ENCODE measurements at regions not wholly inside any gene's neighbourhood (a gene's known extent, or its start where the extent isn't known, plus 50 kb on each side); places are given as distances from the start of the nearest gene placed in this dataset.

- H3K9ac ChIP-seq (ENCODE audit: low read length), result no peak overlapping the region
- no peaks in the 10 kb centered on the region for H3K9me3 ChIP-seq (ENCODE audit: low read length)
- H3K27me3 ChIP-seq (ENCODE audit: control insufficient read depth in 1 of 2, insufficient read depth in 2 of 2, low read length in 2 of 2), result no peaks in the 10 kb centered on the region
- no peaks in the 10 kb centered on the region for H3K4me1 ChIP-seq (ENCODE audit: insufficient read depth, low read length)
- H3K36me3 ChIP-seq (ENCODE audit: insufficient read depth, low read length), result peaks cover 64% of the 10 kb centered on the region
- no peak overlapping the region for H3K4me3 ChIP-seq (ENCODE audit: low read depth in 1 of 2, low read length in 2 of 2)
- no peak overlapping the region for H3K27ac ChIP-seq (ENCODE audit: low read depth, low read length)
These were observed 120.3 kb downstream of the PTPRS start for GRCh38 chr19:5220361-5220760.

- Histone ChIP-seq H3K9ac (ENCODE audit: low read length) (no peak overlapping the region), H3K27ac (ENCODE audit: low read depth, low read length) (no peak overlapping the region), H3K9me3 (ENCODE audit: low read length) (no peaks in the 10 kb centered on the region), H3K27me3 (ENCODE audit: control insufficient read depth in 1 of 2, insufficient read depth in 2 of 2, low read length in 2 of 2) (no peaks in the 10 kb centered on the region), H3K4me3 (ENCODE audit: low read depth in 1 of 2, low read length in 2 of 2) (no peak overlapping the region), H3K36me3 (ENCODE audit: insufficient read depth, low read length) (peaks cover 69% of the 10 kb centered on the region), H3K4me1 (ENCODE audit: insufficient read depth, low read length) (no peaks in the 10 kb centered on the region)
These were observed 120.9 kb downstream of the PTPRS start for GRCh38 chr19:5219551-5220304.

- Histone ChIP-seq H3K27ac (ENCODE audit: low read depth, low read length) (no peak overlapping the region), H3K4me1 (ENCODE audit: insufficient read depth, low read length) (no peaks in the 10 kb centered on the region), H3K4me3 (ENCODE audit: low read depth in 1 of 2, low read length in 2 of 2) (no peak overlapping the region), H3K9me3 (ENCODE audit: low read length) (no peaks in the 10 kb centered on the region), H3K36me3 (ENCODE audit: insufficient read depth, low read length) (peaks cover 75% of the 10 kb centered on the region), H3K27me3 (ENCODE audit: control insufficient read depth in 1 of 2, insufficient read depth in 2 of 2, low read length in 2 of 2) (no peaks in the 10 kb centered on the region), H3K9ac (ENCODE audit: low read length) (no peak overlapping the region)
These were observed 121.6 kb downstream of the PTPRS start for GRCh38 chr19:5218963-5219530.

GRCh38 chr19:5218255-5218855 lies 122.3 kb downstream of the PTPRS start:
- H3K27me3 ChIP-seq (ENCODE audit: control insufficient read depth in 1 of 2, insufficient read depth in 2 of 2, low read length in 2 of 2), result no peaks in the 10 kb centered on the region
- H3K4me1 ChIP-seq (ENCODE audit: insufficient read depth, low read length), result no peaks in the 10 kb centered on the region
- no peaks in the 10 kb centered on the region for H3K9me3 ChIP-seq (ENCODE audit: low read length)
- peaks cover 82% of the 10 kb centered on the region for H3K36me3 ChIP-seq (ENCODE audit: insufficient read depth, low read length)
- no peak overlapping the region for H3K4me3 ChIP-seq (ENCODE audit: low read depth in 1 of 2, low read length in 2 of 2)
- H3K27ac ChIP-seq (ENCODE audit: low read depth, low read length), result no peak overlapping the region
- no peak overlapping the region for H3K9ac ChIP-seq (ENCODE audit: low read length)

- Histone ChIP-seq H3K27ac (ENCODE audit: low read depth, low read length) (no peak overlapping the region), H3K27me3 (ENCODE audit: control insufficient read depth in 1 of 2, insufficient read depth in 2 of 2, low read length in 2 of 2) (no peaks in the 10 kb centered on the region), H3K4me3 (ENCODE audit: low read depth in 1 of 2, low read length in 2 of 2) (no peak overlapping the region), H3K9me3 (ENCODE audit: low read length) (no peaks in the 10 kb centered on the region), H3K36me3 (ENCODE audit: insufficient read depth, low read length) (peaks cover 88% of the 10 kb centered on the region), H3K4me1 (ENCODE audit: insufficient read depth, low read length) (no peaks in the 10 kb centered on the region), H3K9ac (ENCODE audit: low read length) (no peak overlapping the region)
These were observed 123.4 kb downstream of the PTPRS start for GRCh38 chr19:5217171-5217570.

- Histone ChIP-seq H3K27me3 (ENCODE audit: control insufficient read depth in 1 of 2, insufficient read depth in 2 of 2, low read length in 2 of 2) (no peaks in the 10 kb centered on the region), H3K27ac (ENCODE audit: low read depth, low read length) (no peak overlapping the region), H3K9me3 (ENCODE audit: low read length) (no peaks in the 10 kb centered on the region), H3K9ac (ENCODE audit: low read length) (no peak overlapping the region), H3K4me1 (ENCODE audit: insufficient read depth, low read length) (no peaks in the 10 kb centered on the region), H3K4me3 (ENCODE audit: low read depth in 1 of 2, low read length in 2 of 2) (no peak overlapping the region), H3K36me3 (ENCODE audit: insufficient read depth, low read length) (peaks cover 90% of the 10 kb centered on the region)
These were observed 124.3 kb downstream of the PTPRS start for GRCh38 chr19:5216141-5216847.

GRCh38 chr19:5215431-5215830 lies 125.2 kb downstream of the PTPRS start:
- Histone ChIP-seq H3K9me3 (ENCODE audit: low read length) (no peaks in the 10 kb centered on the region), H3K4me1 (ENCODE audit: insufficient read depth, low read length) (no peaks in the 10 kb centered on the region), H3K27me3 (ENCODE audit: control insufficient read depth in 1 of 2, insufficient read depth in 2 of 2, low read length in 2 of 2) (no peaks in the 10 kb centered on the region), H3K4me3 (ENCODE audit: low read depth in 1 of 2, low read length in 2 of 2) (no peak overlapping the region), H3K36me3 (ENCODE audit: insufficient read depth, low read length) (peaks cover 90% of the 10 kb centered on the region), H3K27ac (ENCODE audit: low read depth, low read length) (no peak overlapping the region), H3K9ac (ENCODE audit: low read length) (no peak overlapping the region)

- Histone ChIP-seq H3K4me1 (ENCODE audit: insufficient read depth, low read length) (no peaks in the 10 kb centered on the region), H3K9ac (ENCODE audit: low read length) (no peak overlapping the region), H3K27me3 (ENCODE audit: control insufficient read depth in 1 of 2, insufficient read depth in 2 of 2, low read length in 2 of 2) (no peaks in the 10 kb centered on the region), H3K9me3 (ENCODE audit: low read length) (no peaks in the 10 kb centered on the region), H3K27ac (ENCODE audit: low read depth, low read length) (no peak overlapping the region), H3K4me3 (ENCODE audit: low read depth in 1 of 2, low read length in 2 of 2) (no peak overlapping the region), H3K36me3 (ENCODE audit: insufficient read depth, low read length) (peaks cover 90% of the 10 kb centered on the region)
These were observed 125.7 kb downstream of the PTPRS start for GRCh38 chr19:5214902-5215301.

GRCh38 chr19:5214371-5214770 lies 126.2 kb downstream of the PTPRS start:
- Histone ChIP-seq H3K9ac (ENCODE audit: low read length) (no peak overlapping the region), H3K27ac (ENCODE audit: low read depth, low read length) (no peak overlapping the region), H3K4me3 (ENCODE audit: low read depth in 1 of 2, low read length in 2 of 2) (no peak overlapping the region), H3K9me3 (ENCODE audit: low read length) (no peaks in the 10 kb centered on the region), H3K36me3 (ENCODE audit: insufficient read depth, low read length) (peaks cover 90% of the 10 kb centered on the region), H3K4me1 (ENCODE audit: insufficient read depth, low read length) (no peaks in the 10 kb centered on the region), H3K27me3 (ENCODE audit: control insufficient read depth in 1 of 2, insufficient read depth in 2 of 2, low read length in 2 of 2) (no peaks in the 10 kb centered on the region)

GRCh38 chr19:5213667-5214066 lies 126.9 kb downstream of the PTPRS start:
- Histone ChIP-seq H3K9me3 (ENCODE audit: low read length) (no peaks in the 10 kb centered on the region), H3K4me1 (ENCODE audit: insufficient read depth, low read length) (no peaks in the 10 kb centered on the region), H3K27me3 (ENCODE audit: control insufficient read depth in 1 of 2, insufficient read depth in 2 of 2, low read length in 2 of 2) (no peaks in the 10 kb centered on the region), H3K4me3 (ENCODE audit: low read depth in 1 of 2, low read length in 2 of 2) (no peak overlapping the region), H3K27ac (ENCODE audit: low read depth, low read length) (no peak overlapping the region), H3K9ac (ENCODE audit: low read length) (no peak overlapping the region), H3K36me3 (ENCODE audit: insufficient read depth, low read length) (peaks cover 84% of the 10 kb centered on the region)

- no peak overlapping the region for H3K9ac ChIP-seq (ENCODE audit: low read length)
- H3K4me3 ChIP-seq (ENCODE audit: low read depth in 1 of 2, low read length in 2 of 2), result no peak overlapping the region
- no peaks in the 10 kb centered on the region for H3K4me1 ChIP-seq (ENCODE audit: insufficient read depth, low read length)
- H3K36me3 ChIP-seq (ENCODE audit: insufficient read depth, low read length), result peaks cover 74% of the 10 kb centered on the region
- H3K9me3 ChIP-seq (ENCODE audit: low read length), result no peaks in the 10 kb centered on the region
- no peak overlapping the region for H3K27ac ChIP-seq (ENCODE audit: low read depth, low read length)
- H3K27me3 ChIP-seq (ENCODE audit: control insufficient read depth in 1 of 2, insufficient read depth in 2 of 2, low read length in 2 of 2), result no peaks in the 10 kb centered on the region
These were observed 128.5 kb downstream of the PTPRS start for GRCh38 chr19:5212101-5212500.

Data from muscle layer of colon (tissue), 2 donors.